ENCODE measurements at regions not wholly inside any gene's neighbourhood (a gene's known extent, or its start where the extent isn't known, plus 50 kb on each side); places are given as distances from the start of the nearest gene placed in this dataset.

DNA sequence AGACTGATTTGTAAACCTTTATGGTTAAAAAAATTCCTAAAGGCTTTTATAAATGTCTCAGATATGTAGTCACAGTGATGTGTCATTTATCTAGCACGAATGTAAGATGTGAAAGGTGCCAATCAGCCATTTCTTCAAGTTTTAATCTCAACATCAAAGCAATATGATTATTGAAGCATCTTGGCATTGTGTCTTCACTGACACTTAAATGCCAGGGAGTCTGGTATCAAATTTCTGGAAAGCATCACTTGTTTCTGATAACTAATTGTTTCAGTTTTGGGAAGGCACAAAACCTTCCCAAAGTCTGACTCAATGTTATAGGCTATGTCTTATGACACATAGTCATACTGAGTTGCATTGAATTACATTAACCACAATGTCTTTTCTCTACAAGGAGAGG lies 492.0 kb upstream of the CNTNAP2 start:
- TF ChIP-seq, protein P1, sequence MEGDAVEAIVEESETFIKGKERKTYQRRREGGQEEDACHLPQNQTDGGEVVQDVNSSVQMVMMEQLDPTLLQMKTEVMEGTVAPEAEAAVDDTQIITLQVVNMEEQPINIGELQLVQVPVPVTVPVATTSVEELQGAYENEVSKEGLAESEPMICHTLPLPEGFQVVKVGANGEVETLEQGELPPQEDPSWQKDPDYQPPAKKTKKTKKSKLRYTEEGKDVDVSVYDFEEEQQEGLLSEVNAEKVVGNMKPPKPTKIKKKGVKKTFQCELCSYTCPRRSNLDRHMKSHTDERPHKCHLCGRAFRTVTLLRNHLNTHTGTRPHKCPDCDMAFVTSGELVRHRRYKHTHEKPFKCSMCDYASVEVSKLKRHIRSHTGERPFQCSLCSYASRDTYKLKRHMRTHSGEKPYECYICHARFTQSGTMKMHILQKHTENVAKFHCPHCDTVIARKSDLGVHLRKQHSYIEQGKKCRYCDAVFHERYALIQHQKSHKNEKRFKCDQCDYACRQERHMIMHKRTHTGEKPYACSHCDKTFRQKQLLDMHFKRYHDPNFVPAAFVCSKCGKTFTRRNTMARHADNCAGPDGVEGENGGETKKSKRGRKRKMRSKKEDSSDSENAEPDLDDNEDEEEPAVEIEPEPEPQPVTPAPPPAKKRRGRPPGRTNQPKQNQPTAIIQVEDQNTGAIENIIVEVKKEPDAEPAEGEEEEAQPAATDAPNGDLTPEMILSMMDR (IDR thresholded peaks at IDR 0.05), result no peak
- no peak for TF ChIP-seq POLR2A (IDR thresholded peaks at IDR 0.05)

Data from esophagus squamous epithelium (tissue), 4 donors.